DOHH2 (cell line): ENCODE measurements at regions not wholly inside any gene's neighbourhood (a gene's known extent, or its start where the extent isn't known, plus 50 kb on each side); places are given as distances from the start of the nearest gene placed in this dataset.

Experiments
- CTCF ChIP-seq: fragments of 200-600 bp; sonication (generic); IDR thresholded peaks from one replicate; pipeline ENCODE4 v1.5.1; 2014; ENCODE audit warnings: antibody characterized with exemption, mild to moderate bottlenecking, low read depth, low read length; ENCODE audit not compliant: poor library complexity, severe bottlenecking
- EZH2phosphoT487 ChIP-seq: fragments of 200-600 bp; sonication (generic); IDR thresholded peaks from 2 replicates; pipeline ENCODE4 v1.6.1; 2017; ENCODE audit warnings: borderline replicate concordance, mild to moderate bottlenecking, antibody characterized with exemption, low read length, moderate library complexity, mixed read lengths

GRCh38 chr16:76970745-76971099 lies 220.3 kb upstream of the MON1B start:
- TF ChIP-seq CTCF (no peak), EZH2phosphoT487 (no peak)
